GM19240 (cell line): ENCODE measurements at regions not wholly inside any gene's neighbourhood (a gene's known extent, or its start where the extent isn't known, plus 50 kb on each side); places are given as distances from the start of the nearest gene placed in this dataset.

Experiments used
- DNase-seq: peaks from one replicate; pipeline ENCODE4 v3.0.0; 2011; ENCODE audit warnings: low spot score; ENCODE audit not compliant: insufficient read length

DNA sequence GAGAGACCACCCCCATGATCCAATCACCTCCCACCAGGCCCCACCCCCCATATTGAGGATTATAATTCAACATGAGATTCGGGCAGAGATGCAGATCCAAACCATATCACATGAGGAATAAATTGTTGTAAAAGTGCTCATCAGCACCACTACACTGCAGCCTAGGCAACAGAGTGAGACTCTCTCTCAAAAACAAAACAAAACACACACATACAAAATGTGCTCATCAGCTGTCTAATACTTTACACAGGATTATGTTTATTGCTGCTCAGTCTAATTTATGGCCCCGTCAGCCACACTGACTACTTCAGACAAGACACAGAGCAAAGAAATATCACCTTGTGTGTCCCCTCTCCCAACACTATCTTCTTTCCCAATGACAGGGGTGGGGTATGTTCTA is 72.9 kb upstream of the PPM1J start:
- no peak for DNase-seq

DNA sequence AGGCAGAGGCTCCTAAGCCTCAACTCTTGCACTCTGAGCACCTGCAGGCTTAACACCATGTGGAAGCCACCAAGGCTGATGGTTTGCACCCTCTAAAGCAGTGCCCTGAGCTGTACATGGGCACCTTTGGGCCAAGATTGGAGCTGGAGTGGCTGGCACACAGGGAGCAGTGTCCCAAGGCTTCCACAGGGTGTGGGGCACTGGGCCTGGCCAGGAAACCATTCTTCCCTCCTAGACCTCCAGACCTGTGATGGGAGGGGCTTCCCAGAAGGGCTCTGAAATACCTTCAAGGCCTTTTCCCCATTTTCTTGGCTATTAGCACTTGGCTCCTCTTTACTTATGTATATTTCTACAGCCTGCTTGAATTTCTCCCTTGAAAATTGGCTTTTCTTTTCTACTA is 67.9 kb upstream of the PPM1J start:
- no peak for DNase-seq

DNA sequence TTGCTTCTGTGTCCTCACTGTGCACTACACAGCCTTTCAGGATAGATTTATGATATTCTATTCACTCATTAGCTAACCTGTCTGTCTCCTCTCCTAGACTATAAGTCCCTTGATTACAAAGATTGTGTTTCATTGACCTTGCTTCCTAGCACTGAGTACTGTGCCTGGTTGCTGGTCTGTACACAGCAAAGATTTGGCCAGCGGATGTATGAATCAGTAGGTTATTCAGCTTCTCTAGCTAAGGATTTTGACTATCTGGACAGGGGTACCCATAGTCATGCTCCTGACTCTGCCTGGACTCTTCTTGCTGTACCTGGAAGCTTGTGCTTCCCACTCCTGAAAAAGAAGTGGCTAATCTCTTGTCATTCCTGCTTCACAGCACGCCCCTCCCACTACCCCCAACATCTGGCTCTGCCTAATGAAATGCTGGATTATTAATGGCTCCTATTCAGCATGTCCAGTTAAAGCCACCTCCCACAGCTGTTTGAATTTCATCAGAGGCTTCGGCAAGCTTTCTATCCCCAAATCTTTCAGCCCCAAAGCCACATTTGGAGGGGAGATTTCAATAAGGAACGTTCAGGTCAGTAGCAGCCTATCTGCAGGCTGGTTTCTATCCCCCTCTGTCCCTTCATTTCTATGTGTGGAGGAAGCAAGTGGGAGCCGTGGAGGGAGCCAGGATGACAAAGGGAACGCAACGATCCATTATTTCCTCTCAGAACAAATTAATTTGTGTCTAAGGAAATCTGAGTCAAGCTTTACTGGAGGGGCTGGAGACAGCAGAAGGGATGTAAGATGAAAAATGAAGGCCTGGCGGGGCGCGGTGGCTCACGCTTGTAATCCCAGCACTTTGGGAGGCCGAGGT is 64.8 kb upstream of the PPM1J start:
- no peak for DNase-seq

GRCh38 chr1:112778137-112778536 is 63.0 kb upstream of the PPM1J start:
- DNase-seq = no peak

- no peak for DNase-seq
These were observed 61.6 kb upstream of the PPM1J start for GRCh38 chr1:112776688-112777087.

DNA sequence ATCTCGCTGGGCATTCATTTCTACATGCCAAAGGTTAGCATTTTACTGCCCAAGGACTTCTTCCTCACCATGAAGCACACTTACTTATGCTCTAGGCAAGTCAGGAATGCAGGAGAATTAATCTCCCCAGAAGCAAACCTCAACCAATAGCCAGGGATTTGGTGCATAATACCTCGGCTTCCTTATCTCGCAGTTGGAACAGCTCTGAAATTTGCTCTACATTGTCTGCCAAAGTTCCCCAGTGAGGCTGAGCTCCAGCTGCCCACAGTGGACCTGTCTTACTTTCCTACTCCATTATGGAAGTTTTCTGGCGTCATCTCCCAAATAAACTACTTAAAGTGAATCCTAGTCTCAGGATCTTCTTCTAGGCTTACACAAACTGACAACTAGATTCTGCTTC is 57.6 kb upstream of the PPM1J start:
- no peak for DNase-seq

- no peak for DNase-seq
These were observed 55.6 kb upstream of the PPM1J start for GRCh38 chr1:112770724-112771123.

- no peak for DNase-seq
These were observed 54.5 kb upstream of the PPM1J start for GRCh38 chr1:112769611-112770010.

GRCh38 chr1:112767646-112768045 is 52.5 kb upstream of the PPM1J start:
- no peak for DNase-seq
